Epithelial cell of prostate (primary cell): ENCODE measurements at regions not wholly inside any gene's neighbourhood (a gene's known extent, or its start where the extent isn't known, plus 50 kb on each side); places are given as distances from the start of the nearest gene placed in this dataset.
"Not testable (repeated sequence)": the region's sequence is repeated elsewhere in the genome, so short reads cannot be mapped to it uniquely, and the experiment has no call there.

Experiments used
- DNase-seq: peaks from one replicate; pipeline ENCODE4 v3.0.0-alpha.2; 2011; ENCODE audit warnings: low read depth, low spot score
- H3K27ac ChIP-seq: fragments of 450-650 bp; 2 replicates; pipeline ENCODE4 v1.5.1; 2017; ENCODE audit warnings: mild to moderate bottlenecking

DNA sequence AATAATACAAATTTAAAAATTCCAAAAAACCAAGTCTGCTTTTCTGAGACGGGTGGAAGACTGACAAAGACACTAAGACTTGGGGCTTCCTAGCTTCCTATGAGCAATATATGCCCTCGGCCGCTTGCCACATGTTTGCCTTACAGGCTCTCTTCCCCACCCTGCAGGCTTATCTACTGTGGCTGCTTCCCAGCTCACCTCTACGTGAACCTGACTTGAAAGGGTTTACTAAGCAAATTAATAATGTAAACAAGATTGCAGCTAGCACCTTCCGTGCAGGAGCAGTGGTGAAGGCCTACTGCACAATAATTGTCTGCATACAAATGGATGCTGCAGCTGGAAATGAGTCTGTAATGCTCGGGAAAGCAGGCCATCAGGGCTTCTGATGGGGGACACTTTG is 152.9 kb upstream of the DAB1 start:
- no peak overlapping the region for H3K27ac ChIP-seq
- DNase-seq, result no peak

DNA sequence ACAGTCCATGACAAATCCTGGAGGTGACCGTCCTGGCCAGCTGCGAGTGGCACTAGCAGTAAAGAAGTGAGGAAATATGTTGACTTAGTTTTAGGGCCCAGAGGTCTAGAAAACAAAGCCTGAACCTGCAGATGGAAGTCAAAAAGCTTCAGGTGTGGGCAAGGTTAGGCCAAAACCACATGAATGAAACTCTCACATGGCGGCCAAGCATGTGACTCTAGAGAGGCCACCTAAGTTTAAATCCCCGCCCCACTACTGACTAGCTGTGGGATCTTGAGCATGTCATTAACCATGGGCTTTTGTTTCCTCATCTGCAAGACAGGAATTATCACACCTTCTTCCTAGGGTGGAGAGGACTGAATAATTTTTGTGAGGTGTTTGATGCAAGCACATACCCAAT is 148.2 kb upstream of the DAB1 start:
- H3K27ac ChIP-seq, result no peak overlapping the region
- DNase-seq, result no peak

DNA sequence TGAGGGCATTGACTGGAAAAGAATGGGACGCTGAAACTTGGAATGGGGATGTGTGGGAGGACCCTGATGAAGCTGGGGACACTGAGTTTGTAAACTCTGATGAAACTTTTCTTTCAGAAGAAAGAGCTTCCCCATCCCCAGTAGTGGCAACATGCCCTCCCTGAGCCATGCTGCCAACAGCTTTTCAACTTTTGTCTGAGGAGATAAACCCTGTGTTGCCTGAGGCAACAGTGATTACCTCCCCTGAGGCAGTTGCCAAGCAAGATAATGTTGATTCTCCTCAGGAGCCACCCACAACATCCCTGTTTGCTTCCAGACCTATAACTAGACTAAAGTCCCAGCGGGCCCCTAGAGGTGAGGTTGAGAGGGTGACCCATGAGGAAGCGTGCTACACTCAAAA is 134.2 kb upstream of the DAB1 start:
- DNase-seq, H3K27ac ChIP-seq: not testable (repeated sequence)

DNA sequence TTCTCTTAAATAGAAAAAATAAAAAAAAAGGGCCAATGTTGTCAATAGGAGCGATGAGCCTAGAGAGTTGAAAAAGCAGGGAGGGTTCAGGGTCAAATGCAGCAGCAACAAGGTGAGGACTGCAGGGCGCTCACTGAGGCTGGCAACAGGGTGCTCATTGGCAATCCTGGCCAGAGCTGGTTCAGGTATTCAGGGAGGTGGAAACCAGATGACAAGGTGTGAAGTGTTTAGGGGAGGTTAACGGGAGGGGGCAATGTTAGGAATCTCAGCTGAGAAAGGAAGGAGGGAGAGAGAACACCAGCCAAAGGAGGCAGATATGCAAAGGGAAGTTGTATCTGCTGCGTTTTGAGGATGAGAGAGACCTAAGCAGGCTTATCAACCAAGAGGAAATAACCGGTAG is 129.8 kb upstream of the DAB1 start:
- no peak overlapping the region for H3K27ac ChIP-seq
- DNase-seq, result no peak

DNA sequence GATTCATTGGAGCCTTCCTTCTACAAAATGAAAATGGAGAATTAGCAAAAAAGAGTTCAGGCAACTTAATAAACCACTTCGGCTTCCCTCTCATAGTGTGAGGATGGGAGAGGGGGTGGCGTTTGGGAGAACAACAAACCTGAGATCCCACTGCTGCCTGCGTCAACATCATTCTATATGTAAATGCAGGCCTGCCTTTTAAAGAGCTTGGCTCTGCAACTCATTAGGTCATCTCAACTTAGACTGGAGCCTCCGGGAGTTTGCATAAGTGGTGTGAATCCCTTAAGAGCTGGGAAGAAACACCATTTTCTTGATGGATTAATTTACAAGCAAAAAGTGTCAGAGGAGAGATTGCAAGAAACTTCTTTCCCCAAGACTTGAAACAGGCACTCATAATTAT is 127.6 kb upstream of the DAB1 start:
- DNase-seq, result no peak
- no peak overlapping the region for H3K27ac ChIP-seq

DNA sequence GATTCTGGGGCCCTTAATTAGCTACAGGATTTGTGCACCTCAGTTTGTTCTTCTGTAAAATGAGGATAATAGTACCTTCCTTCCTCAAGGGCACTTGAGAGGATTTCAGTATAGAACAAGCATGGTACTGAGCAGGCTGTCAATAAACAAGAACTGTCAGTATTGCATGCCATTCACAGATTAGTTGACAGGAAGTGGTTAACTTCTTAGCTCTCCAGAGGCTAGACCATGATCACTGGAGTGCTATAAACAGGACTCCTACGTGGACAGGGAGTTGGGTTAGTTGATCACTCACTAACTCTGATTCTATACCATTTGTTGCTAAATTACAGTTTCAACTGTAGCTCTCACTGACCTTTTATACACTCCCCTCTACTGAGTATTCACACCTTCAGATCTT is 126.2 kb upstream of the DAB1 start:
- no peak for DNase-seq
- H3K27ac ChIP-seq, result no peak overlapping the region

DNA sequence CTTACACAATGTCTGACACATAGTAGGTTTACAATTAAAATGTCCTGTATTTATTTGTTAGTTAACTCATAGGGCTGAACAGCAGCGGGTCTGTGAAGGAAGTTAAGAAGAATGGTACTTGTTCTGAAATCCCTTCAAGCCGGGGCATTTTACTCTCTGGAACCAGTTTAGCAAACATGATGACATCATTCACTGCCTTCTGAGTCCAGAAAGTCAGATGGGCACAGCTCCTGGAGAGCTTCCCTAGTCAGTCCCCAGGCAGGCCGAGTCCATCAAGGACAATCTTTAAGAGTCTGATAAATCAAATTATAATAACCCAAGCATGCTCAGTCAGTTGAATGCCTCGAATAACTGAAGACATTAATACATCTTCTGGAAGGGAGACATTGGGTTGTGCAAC is 125.4 kb upstream of the DAB1 start:
- no peak for DNase-seq
- no peak overlapping the region for H3K27ac ChIP-seq

DNA sequence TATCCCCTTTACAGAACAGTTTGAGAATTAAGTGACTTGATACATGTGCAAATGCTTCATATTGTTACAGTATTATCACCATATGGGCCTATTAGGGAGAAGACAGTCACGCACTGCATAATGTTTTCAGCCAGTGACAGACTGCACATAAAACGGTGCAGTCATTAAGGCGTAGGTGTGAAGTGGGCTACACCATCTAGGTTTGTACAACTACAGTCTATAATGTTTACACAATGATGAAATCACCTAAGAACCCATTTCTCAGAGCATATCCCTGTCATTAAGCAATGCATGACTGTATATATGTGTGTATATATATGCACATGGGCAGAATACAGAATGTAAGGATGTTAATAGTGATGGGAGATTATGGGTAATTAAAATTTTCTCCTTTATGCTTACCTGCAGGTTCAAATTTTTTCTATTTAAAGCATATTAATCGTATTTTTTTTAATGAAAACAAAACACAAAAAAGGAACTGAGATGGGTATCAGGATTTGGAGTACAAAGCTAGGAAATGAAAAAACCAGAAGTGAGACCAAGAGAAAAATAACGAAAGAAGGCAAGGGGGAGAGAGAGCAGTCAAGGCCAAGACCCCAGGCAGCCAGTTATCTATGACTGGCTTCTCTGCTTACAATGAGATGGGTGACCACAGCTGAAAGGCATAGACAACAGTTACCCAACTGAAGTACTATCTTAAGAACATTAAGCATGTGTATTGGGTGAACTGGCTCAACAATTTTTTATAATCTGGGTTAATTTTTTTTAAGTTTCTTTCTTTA is 122.9 kb upstream of the DAB1 start:
- no peak for DNase-seq
- no peak overlapping the region for H3K27ac ChIP-seq

DNA sequence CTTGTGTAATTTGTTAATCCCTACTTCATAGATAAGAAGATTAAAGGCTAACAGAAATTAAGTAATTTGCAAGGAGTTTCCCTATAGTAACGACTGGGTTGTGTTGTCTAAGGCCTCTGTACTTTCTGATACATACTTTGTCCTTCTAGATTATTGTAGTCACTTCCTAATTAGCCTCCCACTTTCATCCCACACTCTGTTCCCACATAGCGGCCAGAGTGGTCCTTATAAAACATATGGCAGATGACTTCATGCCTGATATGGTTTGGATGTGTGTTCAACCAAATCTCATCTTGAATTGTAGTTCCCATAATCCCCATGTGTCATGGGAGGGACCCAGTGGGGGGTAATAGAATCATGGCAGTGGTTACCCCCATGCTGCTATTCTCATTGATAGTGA is 120.5 kb upstream of the DAB1 start:
- no peak overlapping the region for H3K27ac ChIP-seq

DNA sequence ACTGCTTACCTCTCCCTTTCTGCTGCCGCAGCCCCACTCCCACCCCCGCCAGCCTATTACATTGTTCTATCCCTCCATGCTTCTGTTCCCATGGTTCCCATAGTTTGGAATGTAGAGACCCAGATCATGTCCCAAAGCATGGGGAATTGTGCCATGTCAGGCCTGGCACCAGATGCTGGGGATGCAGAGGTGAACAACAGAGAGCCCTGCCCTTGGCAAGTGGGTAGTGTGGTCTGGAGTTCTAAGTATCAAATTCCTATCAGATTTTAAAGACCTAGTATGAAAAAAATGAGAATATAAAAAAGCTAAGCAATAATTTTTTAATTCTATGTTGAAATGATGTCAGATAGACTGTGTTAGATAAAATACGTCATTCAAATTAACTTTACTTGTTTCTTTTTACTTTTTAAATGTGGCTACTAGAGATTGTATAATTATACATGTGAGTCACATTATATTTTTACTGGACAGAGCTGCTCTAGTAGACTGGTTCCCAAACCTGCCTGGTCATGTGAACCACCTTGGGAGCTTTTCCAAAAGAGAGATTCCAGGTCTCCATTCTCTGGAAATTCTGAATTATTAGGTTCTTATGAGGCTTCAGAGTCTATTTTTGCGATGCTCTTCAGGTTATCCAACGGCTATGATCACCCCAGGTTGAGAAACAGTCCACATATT is 113.0 kb upstream of the DAB1 start:
- H3K27ac ChIP-seq, result no peak overlapping the region
- no peak for DNase-seq

More for the DNA sequence above, 120.5 kb upstream of the DAB1 start:
- no peak for DNase-seq

DNA sequence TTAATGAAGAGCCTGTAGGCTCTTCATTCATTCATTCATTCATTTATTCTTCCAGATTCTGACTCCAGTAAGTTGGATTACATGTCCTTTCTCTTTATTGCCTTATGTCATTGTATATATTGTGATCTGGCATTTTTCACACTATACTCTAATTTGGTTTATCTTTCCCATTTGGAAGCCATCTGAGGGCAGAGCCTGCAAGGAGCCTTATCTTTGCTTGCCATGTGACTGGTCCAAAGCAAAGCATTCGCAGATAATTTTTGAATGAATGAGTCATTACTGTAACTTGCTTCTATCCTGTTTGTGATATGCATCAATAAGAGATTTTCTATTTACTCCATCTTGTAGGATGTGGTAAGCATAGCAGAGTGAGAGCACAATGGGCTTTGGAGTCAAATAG is 108.4 kb upstream of the DAB1 start:
- no peak for DNase-seq
- H3K27ac ChIP-seq, result no peak overlapping the region

DNA sequence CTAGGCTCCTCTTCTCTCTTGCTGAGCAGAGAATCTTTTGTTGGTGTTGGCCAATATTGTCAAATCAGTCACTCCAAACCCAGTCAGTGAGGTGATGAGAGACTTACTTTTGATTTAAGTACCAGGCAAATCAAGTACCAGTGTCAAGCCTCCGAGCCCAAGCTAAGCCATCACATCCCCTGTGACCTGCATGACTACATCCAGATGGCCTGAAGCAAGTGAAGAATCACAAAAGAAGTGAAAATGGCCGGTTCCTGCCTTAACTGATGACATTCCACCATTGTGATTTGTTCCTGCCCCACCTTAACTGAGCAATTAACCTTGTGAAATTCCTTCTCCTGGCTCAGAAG is 107.0 kb upstream of the DAB1 start:
- H3K27ac ChIP-seq, DNase-seq: not testable (repeated sequence)

DNA sequence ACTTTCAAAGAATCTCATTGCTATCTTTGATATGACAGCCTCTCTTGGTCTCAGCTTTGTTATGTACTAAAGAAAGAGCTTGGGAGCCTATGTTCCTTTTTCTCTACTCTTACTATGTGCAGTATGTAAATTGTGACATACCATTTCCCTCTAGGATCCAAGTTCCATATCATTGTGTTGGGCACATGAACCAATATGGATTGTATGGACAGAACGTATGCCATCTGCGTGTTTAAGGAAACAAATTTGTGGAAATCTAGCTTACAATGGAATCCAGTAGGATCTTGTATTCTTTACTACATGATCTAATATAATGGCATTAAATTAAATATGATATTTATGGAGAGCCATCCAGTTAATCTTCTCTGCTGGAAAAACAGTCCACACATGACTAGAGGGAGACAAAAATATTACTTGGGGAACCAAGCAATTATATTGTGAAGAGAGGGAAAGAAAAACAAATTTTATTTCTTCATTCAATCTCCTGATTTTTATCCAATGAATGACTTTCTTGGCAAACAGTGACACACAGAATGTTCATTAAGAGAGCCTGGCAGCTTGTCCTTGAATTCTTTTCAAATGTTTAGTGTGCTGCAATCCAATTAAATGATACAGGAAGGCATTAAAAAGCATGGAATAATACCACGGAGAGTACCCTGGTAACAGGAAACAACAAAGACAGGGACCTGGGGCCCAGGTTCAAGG is 106.5 kb upstream of the DAB1 start:
- no peak overlapping the region for H3K27ac ChIP-seq
- no peak for DNase-seq

DNA sequence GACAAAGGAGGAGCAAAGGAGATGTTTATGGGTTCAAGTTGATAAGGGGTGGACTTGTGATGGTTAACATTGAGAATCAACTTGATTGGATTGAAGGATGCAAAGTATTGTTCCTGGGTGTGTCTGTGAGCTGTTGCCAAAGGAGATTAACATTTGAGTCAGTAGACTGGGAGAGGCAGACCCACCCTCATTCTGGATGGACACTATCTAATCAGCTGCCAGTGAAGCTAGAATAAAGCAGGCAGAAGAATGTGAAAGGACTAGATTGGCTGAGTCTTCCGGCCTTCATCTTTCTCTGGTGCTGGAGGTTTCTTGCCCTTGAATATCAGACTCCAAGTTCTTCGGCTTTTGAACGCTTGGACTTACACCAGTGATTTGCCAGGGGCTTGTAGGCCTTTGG is 98.7 kb upstream of the DAB1 start:
- H3K27ac ChIP-seq, result no peak overlapping the region
- DNase-seq, result no peak

DNA sequence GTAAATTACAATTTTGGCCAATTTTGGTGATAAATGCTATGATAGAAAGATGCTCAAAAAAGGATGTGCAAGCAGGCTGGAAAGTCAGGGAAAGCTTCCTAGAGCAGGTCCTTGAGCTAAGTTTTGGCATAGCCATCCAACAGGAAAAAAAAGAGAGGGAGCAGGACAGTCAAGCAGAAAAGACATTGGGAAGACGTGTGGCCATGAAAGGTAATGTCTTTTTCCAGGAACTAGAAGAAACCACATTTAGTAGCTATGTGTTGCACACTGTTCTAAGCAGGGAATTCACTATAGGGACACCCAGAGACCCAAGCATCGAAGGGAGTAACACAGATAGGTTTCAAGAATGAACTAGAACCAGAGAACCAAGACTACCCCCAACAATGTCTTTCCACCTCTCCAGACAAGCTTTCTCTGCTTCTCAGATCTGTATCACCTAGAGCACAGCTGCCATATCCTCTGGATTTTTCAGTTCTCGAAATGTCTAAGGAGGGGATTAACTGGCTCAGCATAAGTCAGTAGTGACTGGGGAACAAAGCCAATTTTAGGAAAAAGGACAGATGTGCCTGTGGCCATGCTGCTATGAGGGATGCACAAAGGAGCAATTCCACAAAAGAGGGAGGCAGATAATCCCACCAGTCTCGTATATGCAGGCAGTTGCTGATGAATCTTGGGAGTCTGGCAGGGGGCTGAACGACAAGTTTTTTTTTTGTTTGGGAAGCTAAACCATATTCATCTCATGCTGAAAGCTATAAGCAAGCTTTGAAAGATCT is 97.1 kb upstream of the DAB1 start:
- H3K27ac ChIP-seq, result no peak overlapping the region
- DNase-seq, result no peak

DNA sequence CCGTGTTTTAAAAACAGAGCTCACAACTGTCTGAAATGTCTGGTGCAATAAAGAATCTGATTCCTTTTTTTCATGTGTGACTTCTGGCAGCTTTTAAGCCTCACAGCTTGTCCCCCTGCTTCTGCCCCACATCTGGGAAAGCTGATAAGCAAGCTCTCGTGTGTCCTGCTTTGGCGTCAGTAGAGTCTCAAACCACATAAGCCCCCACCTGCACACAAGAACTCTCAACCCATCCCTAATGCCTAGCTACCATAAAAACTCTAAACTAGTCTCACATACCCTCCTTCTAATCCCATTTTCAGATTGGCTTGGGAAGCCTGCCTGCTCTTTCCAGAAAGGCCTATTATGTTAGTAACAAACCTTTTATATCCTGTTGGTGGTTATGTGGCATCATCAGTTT is 94.6 kb upstream of the DAB1 start:
- no peak overlapping the region for H3K27ac ChIP-seq
- no peak for DNase-seq

DNA sequence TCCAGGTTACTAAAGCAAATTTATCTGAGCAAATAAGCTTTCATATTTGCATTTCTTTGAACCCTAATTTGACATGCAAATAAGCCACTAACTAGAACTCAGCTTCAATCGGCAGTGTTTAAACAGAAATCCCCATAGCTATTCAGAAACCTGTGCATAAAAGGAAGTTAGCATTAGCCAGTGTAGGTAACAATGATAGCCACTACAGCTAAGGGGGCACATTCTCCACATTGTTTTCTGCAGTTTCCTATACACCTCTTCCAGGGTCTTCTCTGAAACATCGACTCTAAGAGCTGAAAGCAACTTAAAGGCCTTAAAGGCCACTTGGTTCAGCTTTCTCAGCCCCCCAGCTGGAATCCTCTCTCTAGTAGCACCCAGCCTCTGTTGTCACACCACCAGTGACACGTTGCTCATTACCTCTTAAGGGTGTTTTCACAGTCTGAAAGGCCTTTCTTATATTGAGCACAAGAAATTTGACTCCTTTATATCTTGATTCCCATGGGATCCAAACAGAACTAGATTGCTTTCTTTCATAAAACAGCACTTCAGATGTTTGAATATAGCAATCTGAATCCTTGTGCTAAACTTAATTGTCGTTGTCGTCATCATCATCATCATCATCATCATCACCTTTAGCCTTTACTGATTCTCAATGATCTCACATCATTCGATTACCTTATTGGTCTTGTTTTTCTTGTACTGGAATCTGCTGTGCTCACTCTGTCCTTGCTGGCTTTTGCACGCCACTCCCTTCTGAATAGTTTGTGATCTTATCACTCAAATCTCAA is 93.9 kb upstream of the DAB1 start:
- no peak overlapping the region for H3K27ac ChIP-seq
- DNase-seq, result no peak

DNA sequence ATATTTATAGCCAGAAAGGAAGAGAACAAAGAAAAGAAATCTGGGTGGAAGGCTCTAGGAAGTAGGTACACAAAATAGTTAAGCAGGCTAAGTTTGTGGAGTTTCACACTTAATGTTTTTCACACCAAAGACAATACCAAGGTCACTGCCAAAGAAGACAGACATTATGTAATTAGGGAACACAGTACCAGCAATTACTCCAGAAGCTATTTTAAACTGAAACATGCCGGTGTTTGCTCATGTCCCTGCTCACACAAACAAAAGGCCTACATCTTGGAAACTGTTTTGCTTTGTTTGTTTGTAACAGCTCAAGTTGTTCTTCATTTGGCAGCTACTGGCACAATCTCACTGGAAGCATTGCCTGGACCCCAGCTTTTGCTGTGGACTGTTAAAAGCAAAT is 88.5 kb upstream of the DAB1 start:
- DNase-seq, result no peak
- H3K27ac ChIP-seq, result no peak overlapping the region

DNA sequence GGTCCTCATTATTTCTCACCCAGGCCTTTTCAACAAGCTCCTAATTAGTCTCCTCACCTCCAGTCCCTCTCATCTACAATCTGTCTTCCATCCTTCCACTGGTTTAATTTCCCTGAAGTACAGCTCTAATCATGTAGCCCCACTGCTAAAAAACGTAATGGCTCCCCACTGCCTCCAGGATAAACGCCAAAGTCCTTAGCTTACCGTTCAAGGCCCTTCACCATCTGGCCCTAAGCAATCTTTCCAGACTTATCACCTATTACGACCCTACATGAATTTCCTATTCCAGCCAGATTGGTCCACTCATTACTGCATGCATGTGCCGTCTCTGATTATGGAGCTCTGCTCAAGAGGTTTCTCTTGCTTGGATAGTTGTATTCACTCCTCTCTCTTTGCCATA is 83.1 kb upstream of the DAB1 start:
- DNase-seq, result no peak
- no peak overlapping the region for H3K27ac ChIP-seq

DNA sequence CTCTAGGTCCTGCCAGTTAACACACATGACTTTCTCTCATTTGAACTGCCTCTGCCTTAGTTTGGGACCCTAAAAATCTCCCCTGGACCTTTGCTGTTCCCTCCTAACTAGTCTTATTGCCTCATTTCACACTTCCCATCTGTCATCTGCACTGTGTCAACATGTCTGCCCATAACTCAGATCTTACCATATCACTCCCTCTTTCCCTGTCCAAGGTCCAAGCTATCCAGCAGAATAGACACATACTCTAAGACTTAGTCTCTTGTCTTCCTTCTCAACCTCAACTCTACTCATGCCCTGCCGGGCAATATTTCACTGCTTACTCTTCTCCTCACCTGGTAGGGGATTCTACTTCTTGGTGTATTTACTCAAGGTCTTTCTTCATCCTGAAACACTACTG is 79.5 kb upstream of the DAB1 start:
- no peak overlapping the region for H3K27ac ChIP-seq
- no peak for DNase-seq
